AG09319 (cell line): ENCODE measurements at regions not wholly inside any gene's neighbourhood (a gene's known extent, or its start where the extent isn't known, plus 50 kb on each side); places are given as distances from the start of the nearest gene placed in this dataset.

ENCODE experiments used
- DNase-seq: peaks from one replicate; pipeline ENCODE4 v3.0.0-alpha.2; 2010; ENCODE audit warnings: low read depth; ENCODE audit errors: extremely low read depth
- CTCF ChIP-seq: IDR thresholded peaks from 2 replicates; pipeline ENCODE4 v1.5.1; 2011; ENCODE audit warnings: low read depth, mild to moderate bottlenecking, inconsistent platforms, low read length, moderate library complexity

GRCh38 chr2:129254718-129255117 lies 724.7 kb upstream of the RAB6C start:
- TF ChIP-seq CTCF: no peak
- no peak for DNase-seq

- no peak for TF ChIP-seq CTCF
Measured at GRCh38 chr2:129255610-129256313, 723.7 kb upstream of the RAB6C start.

GRCh38 chr2:129256642-129257041 lies 722.8 kb upstream of the RAB6C start:
- no peak for DNase-seq
- TF ChIP-seq CTCF: no peak

More at GRCh38 chr2:129255610-129256313, 723.7 kb upstream of the RAB6C start:
- no peak for DNase-seq

GRCh38 chr2:129262934-129263333 lies 716.5 kb upstream of the RAB6C start:
- DNase-seq: no peak
- no peak for TF ChIP-seq CTCF

GRCh38 chr2:129263939-129264338 lies 715.5 kb upstream of the RAB6C start:
- no peak for DNase-seq
- no peak for TF ChIP-seq CTCF

- no peak for DNase-seq
- no peak for TF ChIP-seq CTCF
Measured at GRCh38 chr2:129267559-129267958, 711.9 kb upstream of the RAB6C start.

GRCh38 chr2:129273266-129274037 lies 706.0 kb upstream of the RAB6C start:
- no peak for TF ChIP-seq CTCF
- DNase-seq: no peak
